ENCODE measurements at regions not wholly inside any gene's neighbourhood (a gene's known extent, or its start where the extent isn't known, plus 50 kb on each side); places are given as distances from the start of the nearest gene placed in this dataset.

GRCh38 chr7:135808206-135808605, 59.6 kb upstream of the FAM180A start:
- Mint-ChIP-seq H3K9me3 (no peaks in the 10 kb centered on the region), H3K27ac (no peak overlapping the region), H3K4me3 (no peak overlapping the region), H3K4me1 (peaks cover 0 to 2% (median 2%) of the 10 kb centered on the region in 3 donors), H3K27me3 (peaks cover 2% of the 10 kb centered on the region), H3K36me3 (no peaks in the 10 kb centered on the region)

- Mint-ChIP-seq H3K9me3 (no peaks in the 10 kb centered on the region), H3K36me3 (no peaks in the 10 kb centered on the region), H3K4me3 (no peak overlapping the region), H3K27me3 (peaks cover 10% of the 10 kb centered on the region), H3K27ac (no peak overlapping the region), H3K4me1 (peaks cover 4 to 9% (median 6%) of the 10 kb centered on the region in 3 donors)
These were observed 54.5 kb upstream of the FAM180A start for GRCh38 chr7:135803143-135803542.

GRCh38 chr7:135802697-135803096, 54.1 kb upstream of the FAM180A start:
- H3K4me3 Mint-ChIP-seq = no peak overlapping the region
- no peak overlapping the region for H3K27ac Mint-ChIP-seq
- H3K9me3 Mint-ChIP-seq = no peaks in the 10 kb centered on the region
- H3K36me3 Mint-ChIP-seq = no peaks in the 10 kb centered on the region
- peaks cover 4 to 9% (median 6%) of the 10 kb centered on the region in 3 donors for H3K4me1 Mint-ChIP-seq
- peaks cover 10% of the 10 kb centered on the region for H3K27me3 Mint-ChIP-seq

GRCh38 chr7:135801877-135802276, 53.3 kb upstream of the FAM180A start:
- no peaks in the 10 kb centered on the region for H3K36me3 Mint-ChIP-seq
- H3K27me3 Mint-ChIP-seq = peaks cover 10% of the 10 kb centered on the region
- peaks cover 4 to 9% (median 6%) of the 10 kb centered on the region in 3 donors for H3K4me1 Mint-ChIP-seq
- H3K4me3 Mint-ChIP-seq = no peak overlapping the region
- H3K9me3 Mint-ChIP-seq = no peaks in the 10 kb centered on the region
- no peak overlapping the region for H3K27ac Mint-ChIP-seq

- no peak overlapping the region for H3K27ac Mint-ChIP-seq
- H3K4me3 Mint-ChIP-seq = peak overlapping the region in 1 of 4 donors; percentile 77
- peaks cover 4 to 9% (median 6%) of the 10 kb centered on the region in 3 donors for H3K4me1 Mint-ChIP-seq
- peaks cover 10% of the 10 kb centered on the region for H3K27me3 Mint-ChIP-seq
- H3K36me3 Mint-ChIP-seq = no peaks in the 10 kb centered on the region
- H3K9me3 Mint-ChIP-seq = no peaks in the 10 kb centered on the region
These were observed 52.6 kb upstream of the FAM180A start for GRCh38 chr7:135801045-135801693.

- Mint-ChIP-seq H3K36me3 (peaks cover 4% of the 10 kb centered on the region), H3K4me1 (peaks cover 4 to 9% (median 6%) of the 10 kb centered on the region in 3 donors), H3K27ac (no peak overlapping the region), H3K27me3 (peaks cover 10% of the 10 kb centered on the region), H3K9me3 (no peaks in the 10 kb centered on the region), H3K4me3 (no peak overlapping the region)
These were observed 51.9 kb upstream of the FAM180A start for GRCh38 chr7:135800560-135800959.

- H3K27ac Mint-ChIP-seq = peak overlapping the region in 1 of 3 donors; percentile 51
- H3K4me1 Mint-ChIP-seq = peaks cover 4 to 9% (median 6%) of the 10 kb centered on the region in 3 donors
- H3K27me3 Mint-ChIP-seq = peaks cover 10% of the 10 kb centered on the region
- H3K36me3 Mint-ChIP-seq = peaks cover 9% of the 10 kb centered on the region
- H3K9me3 Mint-ChIP-seq = no peaks in the 10 kb centered on the region
- no peak overlapping the region for H3K4me3 Mint-ChIP-seq
These were observed 51.3 kb upstream of the FAM180A start for GRCh38 chr7:135799881-135800280.
